NCI-H345 (cell line): ENCODE measurements at regions not wholly inside any gene's neighbourhood (a gene's known extent, or its start where the extent isn't known, plus 50 kb on each side); places are given as distances from the start of the nearest gene placed in this dataset.

Source experiments
- DNase-seq: peaks from one replicate; lab custom pipeline; 2025; lab: John Stamatoyannopoulos, UW

DNA sequence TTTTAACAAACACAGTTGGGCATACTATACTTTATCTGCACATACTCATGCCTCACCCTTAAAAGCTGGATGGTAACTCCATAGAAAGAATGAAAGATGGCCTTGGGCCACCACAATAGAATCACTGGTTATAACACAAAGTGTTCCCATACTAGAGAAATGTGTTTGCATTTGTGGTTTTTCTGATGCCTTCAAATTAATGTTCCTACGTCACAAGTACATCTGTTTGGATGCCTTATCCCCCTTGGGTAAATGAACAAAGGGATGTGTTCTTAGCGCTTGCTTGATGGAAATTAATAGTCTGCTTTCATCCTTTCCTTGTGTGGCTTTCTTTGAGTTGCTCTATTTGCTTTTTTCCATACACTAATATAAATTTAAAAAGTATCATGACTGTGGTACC, 291.1 kb upstream of the PDE4D start:
- no peak for DNase-seq

DNA sequence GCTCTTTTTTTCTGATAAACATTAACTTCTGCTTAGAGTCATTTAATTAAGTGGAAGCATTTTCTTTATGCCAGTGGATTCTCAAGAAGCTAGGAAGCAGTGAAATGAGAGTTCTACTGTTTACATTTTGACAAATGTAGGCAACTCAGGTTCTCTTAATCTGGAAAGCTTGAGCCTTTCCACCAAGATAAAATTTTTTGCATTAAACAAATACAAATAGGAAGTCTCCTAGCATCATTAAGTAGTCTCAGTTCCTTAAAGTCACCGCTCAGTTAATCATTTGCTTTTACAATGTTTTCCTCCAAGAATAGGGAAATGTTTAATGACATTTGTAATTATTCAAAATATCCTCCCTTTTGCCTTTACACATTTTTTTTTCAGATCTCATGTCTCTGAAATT, 290.4 kb upstream of the PDE4D start:
- no peak for DNase-seq

DNA sequence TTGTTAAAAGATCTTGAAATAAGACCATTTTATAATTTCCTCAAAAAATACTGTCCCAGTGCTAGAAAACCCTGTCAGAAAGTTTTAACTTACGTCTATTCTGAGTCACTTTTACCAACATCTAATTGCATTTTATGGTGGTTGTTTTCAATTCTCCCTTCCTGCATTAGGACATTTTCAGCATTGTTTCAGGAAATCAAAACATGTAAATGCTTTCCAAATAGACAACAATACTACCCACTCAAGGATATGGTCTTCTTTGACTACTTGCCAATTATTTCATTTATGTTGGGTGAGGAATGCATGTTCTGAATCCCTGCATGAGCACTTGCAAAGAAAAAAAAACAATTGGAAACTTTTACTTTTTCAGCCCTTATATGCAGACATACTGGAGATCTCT, 284.6 kb upstream of the PDE4D start:
- DNase-seq, result no peak

DNA sequence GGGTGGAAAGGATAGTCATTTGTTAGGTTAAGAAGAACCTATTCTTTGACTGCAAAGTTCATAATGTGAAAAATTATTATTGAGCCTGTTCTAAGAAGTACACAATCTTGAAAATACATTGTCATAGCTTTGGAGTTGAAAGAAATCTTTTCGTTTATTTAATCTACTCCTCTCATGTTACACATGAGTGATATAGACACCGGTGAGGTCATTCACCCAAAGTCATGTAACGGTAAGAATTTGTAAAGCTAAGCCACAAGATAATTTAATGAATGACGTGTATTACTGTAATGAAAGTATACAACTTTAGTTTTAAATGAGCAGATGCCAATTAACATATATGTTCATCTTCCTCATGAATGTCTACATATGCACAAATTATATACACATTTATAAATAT, 284.1 kb upstream of the PDE4D start:
- no peak for DNase-seq

DNA sequence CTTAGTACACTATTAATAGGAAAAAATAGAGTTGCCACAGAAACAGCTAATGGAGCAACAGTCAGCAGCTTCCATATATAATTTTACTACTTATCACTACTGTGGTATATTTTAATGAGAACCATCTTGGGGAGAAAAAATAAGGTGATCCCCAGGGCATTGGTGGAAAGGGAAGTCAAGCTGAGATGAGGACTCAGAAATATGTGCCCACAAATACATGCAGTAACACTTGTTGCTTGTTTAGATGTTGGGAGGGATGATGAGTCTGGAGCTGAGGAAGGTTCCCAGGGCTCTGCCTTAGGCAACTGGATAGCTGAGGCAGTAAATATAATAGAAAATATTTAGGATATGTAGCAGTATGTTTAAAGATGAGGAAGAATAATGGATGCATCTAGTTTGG, 280.1 kb upstream of the PDE4D start:
- DNase-seq, result no peak

DNA sequence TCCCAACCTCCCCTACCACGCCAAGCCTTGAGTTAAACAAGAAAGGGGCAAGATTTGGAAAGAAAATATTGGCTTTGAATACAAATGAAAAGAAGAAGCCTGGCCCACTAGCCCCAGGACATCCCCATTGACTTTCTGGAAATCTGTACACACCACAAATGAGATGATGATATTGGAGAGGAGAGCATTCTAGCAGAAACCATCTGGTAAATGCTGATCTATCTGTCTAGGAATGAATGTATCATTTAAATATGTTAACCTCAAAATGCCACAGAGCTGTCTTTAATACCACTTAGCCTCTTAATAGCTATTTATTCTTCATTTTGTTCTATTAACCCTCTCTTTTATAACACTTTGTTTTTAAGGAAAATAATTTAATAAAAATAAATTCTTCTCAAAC, 270.2 kb upstream of the PDE4D start:
- no peak for DNase-seq

DNA sequence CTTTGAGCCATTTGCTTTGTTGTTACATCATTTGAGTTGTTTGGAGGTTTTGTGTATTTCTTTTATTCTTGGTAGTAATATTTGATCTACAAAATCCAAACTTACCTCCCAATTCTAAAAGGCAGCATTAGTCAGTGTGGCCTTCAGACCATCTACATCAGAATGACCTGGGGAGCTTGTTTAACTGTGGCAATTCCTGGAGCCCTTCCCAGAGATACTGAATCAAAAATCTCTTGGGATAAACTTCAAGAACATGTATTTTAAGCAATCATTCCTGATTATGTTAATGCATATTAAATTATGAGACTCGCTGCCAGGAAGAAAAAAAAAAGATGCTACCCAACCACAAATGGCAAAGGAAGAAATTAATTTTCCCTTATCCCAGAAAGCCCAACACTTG, 268.9 kb upstream of the PDE4D start:
- DNase-seq, result no peak

DNA sequence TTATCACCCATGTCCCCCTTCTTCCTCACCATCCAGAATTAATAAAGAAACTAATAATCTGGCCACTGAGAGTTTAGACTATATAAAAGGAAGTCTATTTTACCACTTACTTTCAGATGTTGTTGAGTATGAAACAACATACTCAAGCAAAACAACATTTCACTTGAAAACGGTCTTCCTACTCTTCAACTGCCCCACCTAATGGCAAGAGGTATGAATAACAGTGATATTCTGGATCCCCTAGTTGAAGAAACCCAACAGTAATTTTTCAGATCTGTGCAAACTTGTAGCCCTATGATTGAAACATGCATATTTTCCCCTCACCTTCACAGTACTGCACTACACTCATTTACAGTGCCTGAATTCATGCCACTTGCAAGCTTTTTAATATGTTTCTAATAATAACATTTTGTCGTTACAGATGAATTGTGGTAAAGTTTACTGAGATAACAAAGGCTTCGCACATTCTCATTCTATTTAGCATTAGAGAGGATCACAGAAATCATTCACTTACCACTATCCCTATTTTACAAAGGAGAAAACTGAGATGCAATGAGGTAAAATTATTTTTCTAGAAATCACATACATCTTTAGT, 267.9 kb upstream of the PDE4D start:
- peak; percentile 13 for DNase-seq

DNA sequence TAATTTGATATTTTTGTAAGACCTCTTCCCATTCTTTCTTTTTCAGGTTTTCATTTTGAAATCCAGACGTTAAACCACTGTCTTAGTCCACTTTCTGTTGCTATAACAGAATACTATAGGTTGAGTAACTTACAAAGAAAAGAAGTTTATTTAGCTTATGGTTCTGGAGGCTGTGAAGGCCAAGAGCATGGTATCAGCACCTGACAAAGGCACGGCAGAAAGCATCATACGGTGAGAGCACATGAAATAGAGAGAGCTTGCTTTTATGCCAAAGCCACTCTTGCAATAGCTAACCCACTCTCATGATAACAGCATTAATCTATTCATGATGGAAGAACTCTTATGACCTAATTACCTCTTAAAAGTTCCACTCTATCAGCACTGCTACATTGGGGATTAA, 255.6 kb upstream of the PDE4D start:
- DNase-seq, result no peak

DNA sequence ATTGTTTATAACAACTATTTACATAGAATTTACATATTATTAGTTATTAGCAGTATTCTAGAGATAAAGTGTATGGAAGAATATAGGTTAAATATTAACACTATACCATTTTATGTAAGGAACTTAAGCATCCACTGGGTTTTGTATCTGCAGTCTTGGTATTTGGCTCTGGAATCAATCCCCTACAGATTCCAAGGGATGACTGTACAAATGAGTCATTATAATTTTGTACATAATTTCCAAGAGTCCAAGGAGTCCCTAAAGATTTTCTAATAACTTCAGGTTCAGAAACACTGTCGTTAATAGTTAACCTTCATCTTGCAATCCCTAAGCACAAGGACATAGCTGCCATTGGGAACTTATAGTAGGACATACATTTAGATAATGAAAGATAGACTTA, 254.8 kb upstream of the PDE4D start:
- DNase-seq, result no peak

DNA sequence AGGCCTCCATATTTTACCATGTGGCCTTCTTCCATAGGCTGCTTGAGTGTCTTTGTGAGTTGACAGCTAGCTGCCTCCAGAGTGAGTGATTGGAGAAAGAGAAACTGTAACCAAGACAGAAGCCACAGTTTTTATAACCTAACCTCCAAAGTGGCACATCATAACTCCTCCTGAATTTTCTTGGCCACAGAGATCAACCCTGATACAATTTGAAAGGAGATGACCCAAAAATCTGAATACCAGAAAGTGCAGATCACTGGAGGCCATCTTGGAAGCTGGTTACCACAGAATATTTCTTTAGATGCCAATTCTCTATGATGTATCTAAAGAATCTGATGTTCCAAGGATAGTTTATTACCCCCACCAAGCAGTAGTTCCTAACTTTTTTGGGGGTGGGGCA, 254.3 kb upstream of the PDE4D start:
- no peak for DNase-seq

DNA sequence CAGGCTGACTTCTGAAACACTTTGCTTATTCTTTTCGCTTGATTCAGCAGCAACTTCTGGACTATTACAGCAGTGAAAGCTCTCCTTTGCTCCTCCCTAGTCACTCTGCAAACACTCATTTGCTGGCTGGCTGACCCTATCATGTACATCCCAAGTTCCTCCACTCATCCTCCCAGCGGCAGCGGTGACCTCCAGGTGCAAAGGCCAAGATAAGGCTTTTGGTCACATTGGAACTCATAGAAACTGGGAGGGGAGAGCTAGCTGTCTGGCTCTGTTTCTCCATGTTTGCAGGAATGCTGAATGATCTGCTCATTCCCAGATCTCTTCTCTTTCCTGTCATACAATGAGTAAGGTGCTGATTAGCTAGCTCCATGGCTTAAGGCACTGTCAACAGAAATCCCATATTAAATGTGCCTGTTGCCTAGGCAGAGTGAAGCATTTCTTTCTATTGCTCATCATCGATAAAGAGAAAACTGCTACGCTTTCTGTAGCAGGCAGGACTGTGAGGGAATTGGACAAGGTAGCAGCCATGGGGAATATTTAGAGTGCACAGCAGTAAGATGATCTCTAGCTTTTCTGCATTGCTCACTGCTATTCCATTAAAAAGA, 250.5 kb upstream of the PDE4D start:
- DNase-seq, result no peak

DNA sequence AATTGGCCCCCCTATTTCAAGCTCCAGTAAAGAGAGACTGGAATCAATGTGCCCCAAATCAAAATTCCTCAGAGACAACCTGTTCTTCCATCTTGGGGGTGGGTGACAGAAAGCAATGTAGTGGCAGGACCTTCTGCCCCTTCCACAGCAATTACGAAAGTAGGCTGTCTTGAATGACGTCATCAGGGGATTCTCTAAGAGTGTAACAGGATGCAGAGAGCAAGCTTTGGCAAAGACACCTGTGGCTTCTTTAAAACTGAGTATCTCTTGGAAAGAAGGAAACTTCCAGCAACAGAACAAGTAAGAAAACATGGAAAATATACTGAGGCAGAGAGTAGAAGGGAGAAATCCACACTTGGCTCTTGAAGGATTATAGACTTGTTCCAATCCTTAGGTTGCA, 247.6 kb upstream of the PDE4D start:
- no peak for DNase-seq

DNA sequence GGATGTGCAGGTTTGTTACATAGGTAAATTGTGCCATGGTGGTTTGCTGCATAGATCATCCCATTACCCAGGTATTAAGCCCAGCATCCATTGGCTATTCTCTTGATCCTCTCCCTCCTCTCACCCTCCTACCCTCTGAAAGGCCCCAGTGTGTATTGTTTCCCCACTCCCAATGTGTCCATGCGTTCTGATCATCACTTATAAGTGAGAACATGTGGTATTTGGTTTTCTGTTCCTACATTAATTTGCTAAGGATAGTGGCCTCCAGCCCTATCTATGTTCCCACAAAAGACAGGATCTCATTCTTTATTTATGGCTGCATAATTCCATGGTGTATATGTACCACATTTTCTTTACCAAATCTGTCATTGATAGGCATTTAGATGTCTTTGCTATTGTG, 243.3 kb upstream of the PDE4D start:
- no peak for DNase-seq

DNA sequence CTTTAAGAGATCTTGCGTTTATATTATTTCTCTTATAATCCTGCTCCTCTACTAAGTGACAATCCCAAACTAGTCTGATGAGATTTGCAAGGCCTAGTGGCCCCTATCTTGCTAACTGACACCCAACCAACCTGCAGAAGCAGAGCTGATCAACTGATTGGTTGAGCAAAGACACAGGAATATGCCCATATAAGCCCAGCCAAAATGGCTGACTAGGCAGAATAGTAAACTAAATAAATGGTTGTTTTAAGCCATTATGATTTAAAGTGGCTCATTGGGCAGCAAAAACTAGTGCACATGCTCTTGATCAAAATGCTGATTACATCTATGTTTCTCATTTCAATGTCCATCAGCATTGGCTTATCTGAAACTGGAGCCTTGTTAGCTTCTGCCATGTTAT, 238.0 kb upstream of the PDE4D start:
- no peak for DNase-seq

DNA sequence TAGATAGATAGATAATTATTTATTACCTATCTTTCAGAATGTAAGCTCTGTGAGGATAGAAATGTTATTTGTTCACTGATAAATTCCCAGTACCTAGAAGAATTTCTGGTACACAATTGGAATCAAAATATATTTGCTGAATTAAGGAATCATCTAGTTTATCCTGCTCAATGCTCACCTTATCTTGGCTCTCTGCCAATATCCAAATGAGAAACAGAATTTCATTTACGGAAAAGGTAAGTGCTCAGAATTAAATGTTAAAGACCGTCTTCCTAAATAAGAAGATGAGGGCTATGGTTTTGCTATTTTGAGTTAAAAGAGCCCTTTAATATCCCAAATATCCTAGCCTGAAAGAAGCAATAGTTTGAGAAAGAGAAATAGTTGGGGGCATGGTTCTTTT, 232.1 kb upstream of the PDE4D start:
- DNase-seq, result no peak

DNA sequence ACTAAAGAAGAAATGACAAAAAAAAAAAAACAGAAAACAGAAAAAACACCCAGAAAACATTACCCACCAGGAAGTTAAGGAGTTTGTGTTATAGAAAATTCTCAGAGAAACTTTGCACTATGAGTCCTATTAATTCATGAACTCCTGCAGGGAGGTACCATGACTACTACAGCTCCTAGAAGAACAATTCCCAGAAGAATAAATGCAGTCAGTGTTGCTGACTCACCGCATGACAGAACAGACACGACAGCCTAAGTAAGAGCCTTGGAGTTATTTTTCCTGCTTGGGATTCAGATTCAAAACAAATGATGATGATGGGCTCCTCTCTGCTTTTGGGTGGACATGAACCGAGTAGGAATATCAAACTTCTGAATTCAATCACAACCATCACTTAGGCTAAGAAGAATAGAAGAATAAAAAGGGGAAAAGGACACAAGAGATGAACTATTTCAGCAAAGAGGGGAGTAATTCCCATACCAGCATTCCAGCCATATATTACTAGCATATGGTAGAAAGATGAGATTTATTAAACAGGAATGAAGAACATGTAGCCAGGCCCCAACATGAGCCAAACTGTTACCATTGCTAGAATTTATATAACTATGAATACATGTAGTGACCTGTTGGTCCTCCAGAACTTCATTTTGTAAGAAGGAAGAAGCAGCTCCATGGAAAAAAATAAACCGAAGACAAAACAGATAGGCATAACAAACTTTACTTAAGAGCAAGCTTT, 209.6 kb upstream of the PDE4D start:
- DNase-seq, result no peak

DNA sequence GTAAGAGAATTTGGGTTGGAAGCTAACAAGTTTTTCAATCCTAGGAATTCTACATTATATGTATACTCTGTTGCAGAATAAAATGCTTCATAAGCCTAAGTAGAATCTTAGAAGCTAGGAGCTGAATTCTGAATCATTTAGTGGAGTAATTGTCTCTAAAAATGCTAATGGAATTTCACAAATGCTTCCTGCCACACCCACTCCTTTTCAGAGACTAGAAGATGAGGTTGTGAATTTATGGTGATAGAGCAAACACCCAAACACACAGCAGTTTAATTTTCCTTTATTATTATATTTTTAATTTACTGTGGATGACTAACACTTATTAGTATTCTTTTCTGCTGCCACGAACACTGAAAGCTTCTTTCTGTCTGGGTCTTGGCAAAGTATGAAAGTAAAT, 208.0 kb upstream of the PDE4D start:
- DNase-seq, result no peak

DNA sequence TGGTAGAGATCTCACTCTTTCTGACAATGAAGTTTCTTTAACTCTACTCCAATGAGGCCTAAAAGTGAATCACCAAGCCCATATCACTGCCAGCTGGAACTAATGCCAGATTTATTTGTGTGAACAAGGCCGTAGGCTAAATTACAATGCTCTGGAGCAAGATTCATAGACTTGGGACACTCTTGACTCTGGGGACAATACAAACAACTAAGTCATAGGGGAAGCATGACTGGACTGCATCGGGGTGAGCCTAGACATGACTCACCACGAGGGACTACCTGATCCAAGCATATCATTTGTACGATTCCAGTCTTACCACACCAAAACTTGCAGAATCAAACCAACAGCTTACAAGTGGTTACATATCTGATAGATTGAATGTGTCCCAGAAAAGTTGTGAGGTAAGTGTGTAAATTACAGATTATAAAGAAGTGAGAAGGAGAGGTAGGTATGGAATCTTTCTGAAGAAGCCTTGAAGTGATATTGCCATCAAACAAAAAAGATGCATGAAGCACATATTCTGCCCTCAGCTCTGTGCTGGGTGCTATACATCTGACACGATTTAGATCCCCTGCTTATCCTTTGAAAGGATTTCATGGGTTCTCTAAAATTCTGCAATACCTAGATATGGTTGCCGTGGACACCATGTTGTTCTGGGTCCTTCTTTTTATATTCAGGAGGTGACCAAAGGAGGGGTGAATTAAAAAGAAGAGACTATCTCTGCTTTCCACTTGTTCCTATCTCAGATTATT, 199.3 kb upstream of the PDE4D start:
- DNase-seq, result no peak

DNA sequence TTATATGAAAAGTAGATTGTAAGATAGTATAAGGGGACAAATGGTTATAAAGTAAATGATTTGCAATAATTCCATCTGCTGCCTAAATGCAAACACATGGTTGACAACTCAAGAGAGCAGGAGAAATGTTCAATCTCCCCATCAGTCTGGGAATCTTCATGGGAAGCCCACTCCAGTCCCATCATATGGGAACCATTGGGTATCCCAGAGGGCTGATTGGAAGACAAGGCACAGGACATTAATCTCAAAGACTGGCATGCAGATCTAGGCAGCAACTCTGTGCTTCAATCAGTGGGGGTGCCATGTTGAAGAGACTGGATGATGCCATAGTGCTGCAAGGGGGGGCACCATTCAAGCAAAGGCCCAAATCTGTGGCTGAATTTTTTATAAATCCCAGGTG, 193.1 kb upstream of the PDE4D start:
- no peak for DNase-seq

DNA sequence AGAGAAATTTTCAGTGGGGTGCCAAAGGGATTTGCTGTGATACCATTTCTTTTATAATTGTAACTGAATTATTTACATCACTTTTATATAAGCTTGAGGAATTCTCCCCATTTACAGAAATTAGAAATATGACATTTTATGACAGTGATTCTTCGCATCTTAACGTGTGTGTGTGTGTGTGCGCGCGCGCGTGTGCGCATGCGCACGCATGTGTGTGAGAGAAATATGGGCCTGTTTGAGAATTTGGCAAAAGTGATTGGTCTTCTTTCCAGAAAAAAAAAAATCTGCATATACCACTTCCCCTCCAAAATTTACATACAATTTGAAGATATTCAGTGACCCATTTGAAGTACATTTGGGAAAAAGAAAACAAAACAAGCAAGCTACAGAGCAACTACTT, 190.7 kb upstream of the PDE4D start:
- DNase-seq, result no peak

DNA sequence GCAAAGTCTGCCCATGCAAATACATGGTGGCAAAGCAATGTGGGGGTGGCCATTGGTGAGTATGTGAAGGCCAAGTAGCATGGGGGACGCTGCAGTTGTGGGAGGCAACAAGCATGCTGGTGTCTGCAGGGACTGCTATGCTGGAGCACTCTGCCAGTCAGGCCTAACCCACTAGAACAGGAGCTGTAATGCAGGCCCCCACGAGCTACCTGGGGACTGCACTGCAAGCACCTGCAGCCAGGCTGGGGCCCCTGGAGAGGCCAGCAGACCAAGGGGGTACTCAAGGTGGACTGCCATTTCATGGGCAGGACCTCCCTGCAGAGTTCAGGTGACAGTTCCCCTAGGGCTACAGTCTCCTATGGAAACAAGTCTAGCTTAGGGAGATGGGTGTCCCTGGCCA, 183.8 kb upstream of the PDE4D start:
- no peak for DNase-seq

DNA sequence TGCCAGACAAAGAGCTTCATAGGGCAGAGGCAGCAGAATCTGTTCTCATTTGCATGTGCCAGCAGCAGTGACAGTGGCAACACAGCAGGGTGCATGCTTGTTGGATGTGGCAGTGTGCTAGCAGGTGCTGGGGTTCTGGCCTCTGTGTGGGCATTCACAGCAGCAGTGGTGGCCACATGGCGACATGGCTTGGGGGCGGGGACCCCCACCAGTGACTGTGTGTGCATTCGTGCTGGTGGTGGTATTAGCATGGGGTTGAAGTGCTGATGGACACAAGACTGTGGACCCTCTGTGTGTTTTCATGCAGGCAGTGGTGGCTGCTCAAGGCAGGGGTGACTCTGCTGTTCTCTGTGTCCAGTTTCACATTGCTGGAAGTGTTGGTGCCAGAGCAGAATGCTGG, 183.2 kb upstream of the PDE4D start:
- no peak for DNase-seq
